A204.1 (cell line): ENCODE measurements at regions not wholly inside any gene's neighbourhood (a gene's known extent, or its start where the extent isn't known, plus 50 kb on each side); places are given as distances from the start of the nearest gene placed in this dataset.
"Not testable (repeated sequence)": the region's sequence is repeated elsewhere in the genome, so short reads cannot be mapped to it uniquely, and the experiment has no call there.

Experiments used
- FAIRE-seq: peaks from 2 replicates; lab custom pipeline; 2012; peaks lifted over from hg19 to GRCh38; lab: Jason Lieb, UNC

- FAIRE-seq, result no peak
These were observed 355.7 kb upstream of the NOCT start for GRCh38 chr4:138659812-138660316.

- FAIRE-seq, result no peak
These were observed 356.4 kb upstream of the NOCT start for GRCh38 chr4:138659037-138659811.

- FAIRE-seq, result no peak
These were observed 357.1 kb upstream of the NOCT start for GRCh38 chr4:138658518-138658917.

- FAIRE-seq, result no peak
These were observed 358.6 kb upstream of the NOCT start for GRCh38 chr4:138656990-138657389.

GRCh38 chr4:138655985-138656384 lies 359.6 kb upstream of the NOCT start:
- no peak for FAIRE-seq

GRCh38 chr4:138655286-138655685 lies 360.3 kb upstream of the NOCT start:
- no peak for FAIRE-seq

- no peak for FAIRE-seq
These were observed 364.6 kb upstream of the NOCT start for GRCh38 chr4:138650929-138651448.

- FAIRE-seq, result no peak
These were observed 365.1 kb upstream of the NOCT start for GRCh38 chr4:138650495-138650894.

GRCh38 chr4:138647433-138647832 lies 368.1 kb upstream of the NOCT start:
- no peak for FAIRE-seq

GRCh38 chr4:138646383-138646782 lies 369.2 kb upstream of the NOCT start:
- FAIRE-seq, result no peak

GRCh38 chr4:138645289-138645688 lies 370.3 kb upstream of the NOCT start:
- FAIRE-seq, result no peak

- no peak for FAIRE-seq
These were observed 371.3 kb upstream of the NOCT start for GRCh38 chr4:138644322-138644721.

- FAIRE-seq, result no peak
These were observed 371.8 kb upstream of the NOCT start for GRCh38 chr4:138643827-138644226.

- no peak for FAIRE-seq
These were observed 376.4 kb upstream of the NOCT start for GRCh38 chr4:138639018-138639741.

- no peak for FAIRE-seq
These were observed 378.8 kb upstream of the NOCT start for GRCh38 chr4:138636781-138637180.

- FAIRE-seq, result no peak
These were observed 380.7 kb upstream of the NOCT start for GRCh38 chr4:138634915-138635314.

GRCh38 chr4:138633580-138633904 lies 382.0 kb upstream of the NOCT start:
- no peak for FAIRE-seq

- FAIRE-seq, result no peak
These were observed 382.6 kb upstream of the NOCT start for GRCh38 chr4:138632856-138633579.

- FAIRE-seq, result no peak
These were observed 384.9 kb upstream of the NOCT start for GRCh38 chr4:138630666-138631065.

GRCh38 chr4:138629669-138630068 lies 385.9 kb upstream of the NOCT start:
- FAIRE-seq, result no peak

GRCh38 chr4:138627096-138627495 lies 384.9 kb upstream of the SLC7A11 start:
- no peak for FAIRE-seq

- not testable (repeated sequence) for FAIRE-seq
These were observed 380.2 kb upstream of the SLC7A11 start for GRCh38 chr4:138622362-138622761.

- no peak for FAIRE-seq
These were observed 374.6 kb upstream of the SLC7A11 start for GRCh38 chr4:138616775-138617174.
